Cardiac muscle cell (in vitro differentiated cells and primary cell): ENCODE measurements at regions not wholly inside any gene's neighbourhood (a gene's known extent, or its start where the extent isn't known, plus 50 kb on each side); places are given as distances from the start of the nearest gene placed in this dataset.

Experiments used
- DNase-seq, 2 donors: peaks; one replicate each; pipeline versions ENCODE4 v3.0.0 to v3.0.0-alpha.2; 2010 to 2017; ENCODE audit warnings: low read depth in 1 of 2, low spot score in 1 of 2
- H3K27ac ChIP-seq: fragments of 200-600 bp; sonication (generic); 2 replicates; pipeline ENCODE4 v1.5.1; 2016
- H3K27me3 ChIP-seq: fragments of 200-600 bp; sonication (generic); 2 replicates; pipeline ENCODE4 v1.6.0; 2016; ENCODE audit warnings: control low read depth
- H3K36me3 ChIP-seq: fragments of 200-600 bp; sonication (generic); 2 replicates; pipeline ENCODE4 v1.5.1; 2016; ENCODE audit warnings: control low read depth
- H3K4me1 ChIP-seq: fragments of 200-600 bp; sonication (generic); 2 replicates; pipeline ENCODE4 v1.8.1; 2017; ENCODE audit warnings: low read depth, mild to moderate bottlenecking, mixed run types
- H3K4me3 ChIP-seq: fragments of 200-600 bp; sonication (generic); 2 replicates; pipeline ENCODE4 v1.5.1; 2016; ENCODE audit warnings: mild to moderate bottlenecking
- H3K9me3 ChIP-seq: fragments of 200-600 bp; sonication (generic); 2 replicates; pipeline ENCODE4 v1.5.1; 2017; ENCODE audit warnings: low read depth, mild to moderate bottlenecking, control low read depth
- CTCF ChIP-seq: IDR thresholded peaks from 2 replicates; pipeline ENCODE4 v1.5.1; 2012; ENCODE audit warnings: low read depth, mild to moderate bottlenecking, low read length

- H3K4me3 ChIP-seq: no peak overlapping the region
- no peak for TF ChIP-seq CTCF
- H3K4me1 ChIP-seq: peaks cover 19% of the 10 kb centered on the region
- H3K36me3 ChIP-seq: no peaks in the 10 kb centered on the region
- no peaks in the 10 kb centered on the region for H3K27me3 ChIP-seq
- no peak overlapping the region for H3K27ac ChIP-seq
- no peak for DNase-seq
- H3K9me3 ChIP-seq: no peaks in the 10 kb centered on the region
Observed at GRCh38 chr2:207479198-207479785, 50.5 kb upstream of the CREB1 start.
